ENCODE measurements at regions not wholly inside any gene's neighbourhood (a gene's known extent, or its start where the extent isn't known, plus 50 kb on each side); places are given as distances from the start of the nearest gene placed in this dataset.
A peak's percentile ranks its signal among the peaks of the same experiment; 100 is the strongest.

DNA sequence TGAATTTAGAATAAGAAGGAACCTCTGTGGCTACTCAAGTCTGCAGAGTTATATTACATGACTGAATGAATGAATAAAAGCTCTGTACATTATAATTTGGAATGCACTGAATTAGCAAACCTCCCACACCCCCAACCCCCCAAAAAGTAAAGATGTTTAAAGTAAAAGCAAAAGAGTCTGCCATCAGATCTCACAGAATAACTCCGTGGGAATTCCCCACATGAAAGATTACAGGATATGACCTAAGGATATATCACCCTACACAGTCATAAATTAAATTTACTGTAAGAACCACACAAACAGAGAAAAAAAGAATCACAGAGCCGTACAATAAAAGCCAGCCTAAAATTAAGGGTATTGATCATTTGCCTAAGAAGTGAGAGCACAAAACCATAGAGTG, 587.3 kb downstream of the PTPRC start:
- H3K4me3 ChIP-seq (ENCODE audit: low read depth, low read length), result no peak overlapping the region
- peak; percentile 59 for DNase-seq (ENCODE audit: low read depth, low spot score)
- TF ChIP-seq, protein P1, sequence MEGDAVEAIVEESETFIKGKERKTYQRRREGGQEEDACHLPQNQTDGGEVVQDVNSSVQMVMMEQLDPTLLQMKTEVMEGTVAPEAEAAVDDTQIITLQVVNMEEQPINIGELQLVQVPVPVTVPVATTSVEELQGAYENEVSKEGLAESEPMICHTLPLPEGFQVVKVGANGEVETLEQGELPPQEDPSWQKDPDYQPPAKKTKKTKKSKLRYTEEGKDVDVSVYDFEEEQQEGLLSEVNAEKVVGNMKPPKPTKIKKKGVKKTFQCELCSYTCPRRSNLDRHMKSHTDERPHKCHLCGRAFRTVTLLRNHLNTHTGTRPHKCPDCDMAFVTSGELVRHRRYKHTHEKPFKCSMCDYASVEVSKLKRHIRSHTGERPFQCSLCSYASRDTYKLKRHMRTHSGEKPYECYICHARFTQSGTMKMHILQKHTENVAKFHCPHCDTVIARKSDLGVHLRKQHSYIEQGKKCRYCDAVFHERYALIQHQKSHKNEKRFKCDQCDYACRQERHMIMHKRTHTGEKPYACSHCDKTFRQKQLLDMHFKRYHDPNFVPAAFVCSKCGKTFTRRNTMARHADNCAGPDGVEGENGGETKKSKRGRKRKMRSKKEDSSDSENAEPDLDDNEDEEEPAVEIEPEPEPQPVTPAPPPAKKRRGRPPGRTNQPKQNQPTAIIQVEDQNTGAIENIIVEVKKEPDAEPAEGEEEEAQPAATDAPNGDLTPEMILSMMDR (IDR thresholded peaks at IDR 0.05; ENCODE audit: low read depth, low read length), result no peak
- in situ Hi-C loops (cut with HindIII; ENCODE audit: low sequenced_read_pairs), result no loop called here

DNA sequence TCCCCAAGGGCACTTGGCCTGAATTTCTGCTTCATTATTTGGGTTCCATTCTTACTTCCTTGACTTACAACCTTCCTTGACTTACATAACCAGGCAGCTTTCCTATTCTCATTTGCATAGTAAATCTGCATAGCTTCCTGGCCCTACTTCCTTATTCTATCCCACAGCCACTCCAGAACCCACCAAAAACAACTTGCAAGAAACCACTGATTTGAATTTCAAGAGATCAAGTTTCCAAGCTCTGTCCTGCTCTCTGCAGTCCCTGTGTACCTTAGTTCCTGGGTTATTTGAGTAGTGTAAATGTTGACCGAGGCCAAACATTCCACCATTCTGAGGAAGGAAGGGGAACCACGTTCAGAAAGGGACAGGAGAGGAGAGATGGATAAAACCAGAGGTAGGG, 603.3 kb downstream of the PTPRC start:
- TF ChIP-seq, protein P1 (IDR thresholded peaks at IDR 0.05; ENCODE audit: low read depth, low read length), result no peak
- in situ Hi-C loops (cut with HindIII; ENCODE audit: low sequenced_read_pairs), result no loop called here
- DNase-seq (ENCODE audit: low read depth, low spot score), result no peak
- H3K4me3 ChIP-seq (ENCODE audit: low read depth, low read length), result no peak overlapping the region

DNA sequence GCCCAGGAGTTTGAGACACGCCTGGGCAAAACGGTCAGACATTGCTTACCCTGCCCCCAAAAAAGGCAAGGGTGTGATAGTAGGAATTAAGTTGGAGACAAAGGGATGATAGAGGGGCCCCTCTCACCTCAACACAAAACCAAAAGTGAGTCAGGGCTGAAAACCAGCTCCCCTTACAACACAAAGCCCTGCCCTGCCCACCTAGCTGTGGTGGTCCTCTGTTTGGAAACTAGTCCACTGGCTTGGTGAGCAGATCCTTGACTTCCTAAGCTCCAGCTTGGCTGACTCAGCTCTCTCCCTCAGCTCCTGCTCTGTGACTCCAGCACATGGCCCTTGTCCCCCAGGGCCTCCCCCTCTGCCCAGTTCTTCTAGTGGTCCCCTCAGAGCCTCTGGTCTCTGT, 603.8 kb downstream of the PTPRC start:
- no peak for DNase-seq (ENCODE audit: low read depth, low spot score)
- TF ChIP-seq, protein P1 (IDR thresholded peaks at IDR 0.05; ENCODE audit: low read depth, low read length), result no peak
- in situ Hi-C loops (cut with HindIII; ENCODE audit: low sequenced_read_pairs), result no loop called here
- H3K4me3 ChIP-seq (ENCODE audit: low read depth, low read length), result no peak overlapping the region

DNA sequence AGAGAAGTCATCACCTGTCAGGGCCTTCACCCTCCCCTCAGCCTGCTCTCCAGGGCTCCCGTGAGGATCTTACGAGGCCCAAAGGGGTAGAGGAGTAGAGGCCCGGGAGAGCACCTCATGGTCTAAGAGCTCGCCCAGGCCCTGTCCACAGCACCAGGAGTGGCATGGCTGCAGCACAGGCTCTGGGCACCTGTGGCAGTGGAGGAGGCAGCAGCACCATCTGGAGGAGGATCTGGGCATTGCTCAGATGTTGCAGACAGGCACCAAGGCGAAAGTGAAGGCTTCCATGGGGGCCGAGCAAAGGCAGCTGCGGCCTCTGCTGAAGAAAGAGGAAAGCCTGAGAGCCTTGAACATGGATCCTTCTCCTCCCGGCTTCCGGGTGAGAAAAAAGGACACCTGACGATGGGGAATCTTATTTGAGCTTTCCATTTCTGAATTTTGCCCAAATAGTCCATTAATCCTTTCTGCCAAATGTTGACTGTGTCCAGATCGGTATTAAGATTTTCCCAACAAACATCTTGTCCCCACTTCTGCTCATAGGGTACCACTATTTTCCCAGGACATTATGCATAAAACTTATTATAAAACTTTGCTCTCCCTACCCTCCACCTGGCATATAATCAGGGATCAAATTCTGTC, 604.7 kb downstream of the PTPRC start:
- peak; percentile 32 for DNase-seq (ENCODE audit: low read depth, low spot score)
- TF ChIP-seq, protein P1 (IDR thresholded peaks at IDR 0.05; ENCODE audit: low read depth, low read length), result peak; percentile 77
- in situ Hi-C loops (cut with HindIII; ENCODE audit: low sequenced_read_pairs), result no loop called here
- no peak overlapping the region for H3K4me3 ChIP-seq (ENCODE audit: low read depth, low read length)

DNA sequence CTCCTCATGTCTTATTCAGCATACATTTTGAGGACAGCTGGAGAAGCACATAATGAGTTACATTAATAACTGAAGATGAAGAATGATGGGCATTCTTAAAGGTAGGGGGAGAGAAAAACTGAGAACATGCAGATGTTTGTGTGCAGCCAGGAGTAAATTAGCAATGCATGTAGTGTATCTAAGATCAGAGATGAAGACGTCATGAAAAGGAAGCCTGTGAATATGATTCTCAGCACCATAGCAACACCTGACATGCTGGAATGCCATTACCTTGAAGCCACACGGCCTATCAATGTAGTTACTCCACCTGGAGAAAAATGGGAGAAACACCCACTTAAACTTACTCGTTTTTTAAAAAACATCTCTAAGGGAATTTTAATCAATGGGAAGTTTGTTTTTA, 607.1 kb downstream of the PTPRC start:
- no peak for DNase-seq (ENCODE audit: low read depth, low spot score)
- no peak overlapping the region for H3K4me3 ChIP-seq (ENCODE audit: low read depth, low read length)
- TF ChIP-seq, protein P1 (IDR thresholded peaks at IDR 0.05; ENCODE audit: low read depth, low read length), result no peak
- in situ Hi-C loops (cut with HindIII; ENCODE audit: low sequenced_read_pairs), result no loop called here

DNA sequence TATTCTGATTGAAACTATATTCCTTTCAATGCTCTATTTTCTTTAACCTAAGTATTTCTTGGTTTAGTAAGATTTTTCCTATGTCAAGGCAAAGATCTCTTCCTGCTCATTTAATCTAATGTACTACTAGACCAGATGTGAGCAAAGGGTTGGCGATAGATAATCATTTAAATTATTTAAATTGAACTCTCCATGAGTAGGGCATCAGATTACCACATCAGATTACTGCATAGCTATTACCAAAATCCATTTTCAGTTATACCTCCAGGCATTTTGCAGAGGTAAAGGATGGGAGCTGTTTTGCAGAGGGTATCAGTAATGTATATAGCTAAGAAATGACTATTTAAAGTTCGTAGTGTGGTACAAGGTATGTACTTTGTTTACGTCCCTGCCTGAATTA, 607.9 kb downstream of the PTPRC start:
- H3K4me3 ChIP-seq (ENCODE audit: low read depth, low read length), result no peak overlapping the region
- TF ChIP-seq, protein P1 (IDR thresholded peaks at IDR 0.05; ENCODE audit: low read depth, low read length), result no peak
- DNase-seq (ENCODE audit: low read depth, low spot score), result no peak
- in situ Hi-C loops (cut with HindIII; ENCODE audit: low sequenced_read_pairs), result no loop called here
